ENCODE measurements at regions not wholly inside any gene's neighbourhood (a gene's known extent, or its start where the extent isn't known, plus 50 kb on each side); places are given as distances from the start of the nearest gene placed in this dataset.
A peak's percentile ranks its signal among the peaks of the same experiment; 100 is the strongest.

DNA sequence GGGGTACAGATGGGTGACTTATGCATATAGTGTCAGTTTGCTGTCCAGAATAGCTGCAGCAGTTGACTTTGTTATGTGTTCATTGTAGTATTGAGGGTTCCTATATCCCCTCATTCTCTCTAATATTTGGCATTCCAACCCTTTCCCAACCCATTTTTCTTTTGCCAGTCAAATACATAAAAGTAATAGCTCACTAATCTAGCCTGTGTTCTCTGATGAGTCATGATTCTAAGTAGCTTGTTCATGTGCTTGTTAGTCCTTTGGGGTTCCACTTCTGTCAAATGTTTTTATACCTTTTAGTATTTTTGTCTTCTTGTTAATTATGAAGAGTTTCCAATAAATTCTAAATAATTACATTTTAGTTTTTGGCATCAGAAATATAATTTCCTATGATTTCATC is 99.2 kb upstream of the MROH9 start:
- Mint-ChIP-seq H3K4me3 (ENCODE audit: unreplicated experiment) (no peak overlapping the region), H3K36me3 (ENCODE audit: low read depth, unreplicated experiment) (no peaks in the 10 kb centered on the region), H3K27ac (ENCODE audit: unreplicated experiment) (no peak overlapping the region), H3K9me3 (ENCODE audit: unreplicated experiment) (peaks cover 2% of the 10 kb centered on the region), H3K27me3 (ENCODE audit: low read depth, unreplicated experiment) (no peaks in the 10 kb centered on the region), H3K4me1 (ENCODE audit: low read depth, unreplicated experiment) (peaks cover 5% of the 10 kb centered on the region)
- no peak for FAIRE-seq
- H3K9ac ChIP-seq (ENCODE audit: low read length) = no peak overlapping the region
- no peaks in the 10 kb centered on the region for H3K4me1 ChIP-seq (ENCODE audit: insufficient read depth, low read length)
- no peak overlapping the region for H3K27ac ChIP-seq (ENCODE audit: low read depth, low read length)
- H3K27me3 ChIP-seq (ENCODE audit: insufficient read depth, low read length) = no peaks in the 10 kb centered on the region
- H3K4me2 ChIP-seq (ENCODE audit: low read length) = no peak overlapping the region
- DNase-seq (ENCODE audit: low read depth) = peak; percentile 41
- H3K79me2 ChIP-seq (ENCODE audit: insufficient read depth, low read length) = no peaks in the 10 kb centered on the region
- no peaks in the 10 kb centered on the region for H4K20me1 ChIP-seq (ENCODE audit: insufficient read depth, low read length)
- H3K36me3 ChIP-seq (ENCODE audit: insufficient read depth, low read length) = no peaks in the 10 kb centered on the region
- H2AFZ ChIP-seq (ENCODE audit: low read depth, low read length) = no peak overlapping the region
- TF ChIP-seq, protein P1, sequence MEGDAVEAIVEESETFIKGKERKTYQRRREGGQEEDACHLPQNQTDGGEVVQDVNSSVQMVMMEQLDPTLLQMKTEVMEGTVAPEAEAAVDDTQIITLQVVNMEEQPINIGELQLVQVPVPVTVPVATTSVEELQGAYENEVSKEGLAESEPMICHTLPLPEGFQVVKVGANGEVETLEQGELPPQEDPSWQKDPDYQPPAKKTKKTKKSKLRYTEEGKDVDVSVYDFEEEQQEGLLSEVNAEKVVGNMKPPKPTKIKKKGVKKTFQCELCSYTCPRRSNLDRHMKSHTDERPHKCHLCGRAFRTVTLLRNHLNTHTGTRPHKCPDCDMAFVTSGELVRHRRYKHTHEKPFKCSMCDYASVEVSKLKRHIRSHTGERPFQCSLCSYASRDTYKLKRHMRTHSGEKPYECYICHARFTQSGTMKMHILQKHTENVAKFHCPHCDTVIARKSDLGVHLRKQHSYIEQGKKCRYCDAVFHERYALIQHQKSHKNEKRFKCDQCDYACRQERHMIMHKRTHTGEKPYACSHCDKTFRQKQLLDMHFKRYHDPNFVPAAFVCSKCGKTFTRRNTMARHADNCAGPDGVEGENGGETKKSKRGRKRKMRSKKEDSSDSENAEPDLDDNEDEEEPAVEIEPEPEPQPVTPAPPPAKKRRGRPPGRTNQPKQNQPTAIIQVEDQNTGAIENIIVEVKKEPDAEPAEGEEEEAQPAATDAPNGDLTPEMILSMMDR (IDR thresholded peaks at IDR 0.05; ENCODE audit: insufficient read depth, low read depth, low read length) = no peak
- no peak for TF ChIP-seq EZH2 (IDR thresholded peaks at IDR 0.05; ENCODE audit: insufficient read depth, low read length)
- H3K4me3 ChIP-seq (ENCODE audit: insufficient read depth, low read depth, low read length) = no peak overlapping the region
- no peaks in the 10 kb centered on the region for H3K9me3 ChIP-seq (ENCODE audit: insufficient read depth, low read depth, low read length)

DNA sequence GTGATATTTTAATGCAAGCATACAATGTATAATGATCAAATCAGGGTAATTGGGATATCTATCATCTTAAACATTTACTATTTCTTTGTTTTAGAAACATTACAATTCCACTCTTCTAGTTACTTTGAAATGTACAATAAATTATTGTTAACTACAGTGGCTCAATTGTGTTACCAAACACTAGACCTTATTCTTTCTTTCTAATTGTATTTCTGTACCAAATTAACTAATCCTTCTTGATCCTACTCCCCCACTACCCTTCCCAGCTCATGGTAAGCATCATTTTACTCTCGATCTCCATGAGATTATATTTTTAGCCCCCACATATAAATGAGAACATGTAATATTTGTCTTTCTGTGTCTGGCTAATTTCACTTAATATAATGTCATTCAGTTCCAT is 95.0 kb upstream of the MROH9 start:
- Mint-ChIP-seq H3K4me3 (ENCODE audit: unreplicated experiment) (no peak overlapping the region), H3K36me3 (ENCODE audit: low read depth, unreplicated experiment) (no peaks in the 10 kb centered on the region), H3K9me3 (ENCODE audit: unreplicated experiment) (no peaks in the 10 kb centered on the region), H3K4me1 (ENCODE audit: low read depth, unreplicated experiment) (peaks cover 5% of the 10 kb centered on the region), H3K27ac (ENCODE audit: unreplicated experiment) (no peak overlapping the region), H3K27me3 (ENCODE audit: low read depth, unreplicated experiment) (no peaks in the 10 kb centered on the region)
- TF ChIP-seq, protein P1 (IDR thresholded peaks at IDR 0.05; ENCODE audit: insufficient read depth, low read depth, low read length) = no peak
- no peak for TF ChIP-seq EZH2 (IDR thresholded peaks at IDR 0.05; ENCODE audit: insufficient read depth, low read length)
- no peaks in the 10 kb centered on the region for H3K9me3 ChIP-seq (ENCODE audit: insufficient read depth, low read depth, low read length)
- no peaks in the 10 kb centered on the region for H4K20me1 ChIP-seq (ENCODE audit: insufficient read depth, low read length)
- H3K4me1 ChIP-seq (ENCODE audit: insufficient read depth, low read length) = no peaks in the 10 kb centered on the region
- FAIRE-seq = no peak
- H3K4me2 ChIP-seq (ENCODE audit: low read length) = no peak overlapping the region
- H3K79me2 ChIP-seq (ENCODE audit: insufficient read depth, low read length) = no peaks in the 10 kb centered on the region
- H3K27ac ChIP-seq (ENCODE audit: low read depth, low read length) = no peak overlapping the region
- H3K36me3 ChIP-seq (ENCODE audit: insufficient read depth, low read length) = no peaks in the 10 kb centered on the region
- no peak for DNase-seq (ENCODE audit: low read depth)
- H3K27me3 ChIP-seq (ENCODE audit: insufficient read depth, low read length) = no peaks in the 10 kb centered on the region
- no peak overlapping the region for H3K4me3 ChIP-seq (ENCODE audit: insufficient read depth, low read depth, low read length)
- no peak overlapping the region for H3K9ac ChIP-seq (ENCODE audit: low read length)
- no peak overlapping the region for H2AFZ ChIP-seq (ENCODE audit: low read depth, low read length)

DNA sequence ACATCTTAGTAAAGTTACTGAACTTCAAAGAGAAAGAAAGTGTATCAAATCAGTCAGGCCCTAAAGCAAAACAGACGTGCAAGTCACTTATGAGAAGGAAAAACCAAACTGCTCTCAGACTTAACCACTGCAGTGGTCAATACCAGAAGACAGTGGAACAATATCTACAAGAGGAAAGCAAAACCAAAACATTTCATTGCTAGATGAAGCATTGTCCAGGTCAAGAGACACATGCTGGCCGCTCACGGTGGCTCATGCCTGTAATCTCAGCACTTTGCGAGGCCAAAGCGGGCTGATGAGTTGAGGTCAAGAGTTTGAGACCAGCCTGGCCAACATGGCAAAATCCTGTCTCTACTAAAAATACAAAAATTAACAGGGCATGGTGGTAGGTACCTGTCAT is 82.0 kb upstream of the MROH9 start:
- Mint-ChIP-seq H3K27ac (ENCODE audit: unreplicated experiment) (no peak overlapping the region), H3K36me3 (ENCODE audit: low read depth, unreplicated experiment) (no peaks in the 10 kb centered on the region), H3K9me3 (ENCODE audit: unreplicated experiment) (peaks cover 2% of the 10 kb centered on the region), H3K4me1 (ENCODE audit: low read depth, unreplicated experiment) (peaks cover 6% of the 10 kb centered on the region), H3K4me3 (ENCODE audit: unreplicated experiment) (no peak overlapping the region), H3K27me3 (ENCODE audit: low read depth, unreplicated experiment) (no peaks in the 10 kb centered on the region)
- no peak overlapping the region for H3K4me2 ChIP-seq (ENCODE audit: low read length)
- TF ChIP-seq, protein P1 (IDR thresholded peaks at IDR 0.05; ENCODE audit: insufficient read depth, low read depth, low read length) = no peak
- TF ChIP-seq EZH2 (IDR thresholded peaks at IDR 0.05; ENCODE audit: insufficient read depth, low read length) = no peak
- H3K4me1 ChIP-seq (ENCODE audit: insufficient read depth, low read length) = no peaks in the 10 kb centered on the region
- no peak overlapping the region for H2AFZ ChIP-seq (ENCODE audit: low read depth, low read length)
- H3K9ac ChIP-seq (ENCODE audit: low read length) = no peak overlapping the region
- no peaks in the 10 kb centered on the region for H3K9me3 ChIP-seq (ENCODE audit: insufficient read depth, low read depth, low read length)
- no peaks in the 10 kb centered on the region for H4K20me1 ChIP-seq (ENCODE audit: insufficient read depth, low read length)
- DNase-seq (ENCODE audit: low read depth) (no peak), FAIRE-seq (no peak)
- no peaks in the 10 kb centered on the region for H3K27me3 ChIP-seq (ENCODE audit: insufficient read depth, low read length)
- no peak overlapping the region for H3K27ac ChIP-seq (ENCODE audit: low read depth, low read length)
- no peaks in the 10 kb centered on the region for H3K79me2 ChIP-seq (ENCODE audit: insufficient read depth, low read length)
- no peak overlapping the region for H3K4me3 ChIP-seq (ENCODE audit: insufficient read depth, low read depth, low read length)
- H3K36me3 ChIP-seq (ENCODE audit: insufficient read depth, low read length) = no peaks in the 10 kb centered on the region

Data from astrocyte (in vitro differentiated cells and primary cell).